Lower leg skin (tissue), 4 donors: ENCODE measurements at regions not wholly inside any gene's neighbourhood (a gene's known extent, or its start where the extent isn't known, plus 50 kb on each side); places are given as distances from the start of the nearest gene placed in this dataset.

Source experiments
- DNase-seq, 2 donors: peaks; one replicate each; pipeline ENCODE4 v3.0.0-alpha.2; 2019; ENCODE audit warnings: low spot score in 2 of 2
- H3K4me3 ChIP-seq: fragments of 200-600 bp; sonication (generic); 2 replicates; pipeline ENCODE4 v1.5.1; 2017; ENCODE audit warnings: mild to moderate bottlenecking, low read depth; ENCODE audit not compliant: poor library complexity, severe bottlenecking
- CTCF ChIP-seq, 3 donors: fragments of 450-650 bp; IDR thresholded peaks; one replicate each; pipeline ENCODE4 v1.5.1; 2016; ENCODE audit warnings: antibody characterized with exemption in 3 of 3, mild to moderate bottlenecking in 3 of 3, moderate library complexity in 2 of 3
- POLR2A ChIP-seq, 2 donors: fragments of 450-650 bp; IDR thresholded peaks; one replicate each; pipeline ENCODE4 v1.6.1; 2016 to 2017; ENCODE audit warnings: antibody characterized with exemption in 2 of 2, mild to moderate bottlenecking in 1 of 2, moderate library complexity in 1 of 2
- WGBS, 2 donors: methylation state at CpG; one replicate each; pipeline ENCODE4 v1.1.5; 2018; 5-methylcytosine and 5-hydroxymethylcytosine counted together
- intact Hi-C: fragments of 100-400 bp; cut with DNase I; formaldehyde crosslinking; loops from one replicate; pipeline ENCODE4 v1.15.0; 2023; ENCODE audit warnings: low total_unique reads

- DNase-seq, result no peak
- intact Hi-C loops, result no loop called here
- no peak overlapping the region for H3K4me3 ChIP-seq
- WGBS, 2 donors, result 67 to 77% methylated on average over 7 of the region's 7 CpGs
- TF ChIP-seq POLR2A (IDR thresholded peaks at IDR 0.05) (no peak), CTCF (IDR thresholded peaks at IDR 0.05) (no peak)
These were observed 302.0 kb downstream of the ZBBX start for GRCh38 chr3:167078070-167078622.

GRCh38 chr3:167067787-167068161, 312.3 kb downstream of the ZBBX start:
- no peak for TF ChIP-seq POLR2A (IDR thresholded peaks at IDR 0.05)
- TF ChIP-seq CTCF (IDR thresholded peaks at IDR 0.05), result no peak
- no peak for DNase-seq
- intact Hi-C loops, result no loop called here
- H3K4me3 ChIP-seq, result no peak overlapping the region
- 38 to 39% methylated on average over 3 of the region's 3 CpGs for WGBS, 2 donors

GRCh38 chr3:167066977-167067786, 312.9 kb downstream of the ZBBX start:
- intact Hi-C loops, result no loop called here
- DNase-seq, result no peak
- 22 to 30% methylated on average over 5 of the region's 5 CpGs for WGBS, 2 donors
- TF ChIP-seq CTCF (IDR thresholded peaks at IDR 0.05) (no peak), POLR2A (IDR thresholded peaks at IDR 0.05) (no peak)
- H3K4me3 ChIP-seq, result no peak overlapping the region

GRCh38 chr3:167057581-167057980, 322.5 kb downstream of the ZBBX start:
- intact Hi-C loops, result no loop called here
- TF ChIP-seq CTCF (IDR thresholded peaks at IDR 0.05), result no peak
- no peak for TF ChIP-seq POLR2A (IDR thresholded peaks at IDR 0.05)
- DNase-seq, result no peak
- 73 to 90% methylated on average over 1 of the region's 1 CpG for WGBS, 2 donors
- no peak overlapping the region for H3K4me3 ChIP-seq

GRCh38 chr3:167054926-167055325, 325.2 kb downstream of the ZBBX start:
- DNase-seq, result no peak
- 18 to 27% methylated on average over 2 of the region's 2 CpGs for WGBS, 2 donors
- H3K4me3 ChIP-seq, result no peak overlapping the region
- intact Hi-C loops, result no loop called here
- TF ChIP-seq POLR2A (IDR thresholded peaks at IDR 0.05) (no peak), CTCF (IDR thresholded peaks at IDR 0.05) (no peak)
